NCI-H2171 treated with DMSO at 0.1 percent for 48 hours (cell line): ENCODE measurements at regions not wholly inside any gene's neighbourhood (a gene's known extent, or its start where the extent isn't known, plus 50 kb on each side); places are given as distances from the start of the nearest gene placed in this dataset.
A peak's percentile ranks its signal among the peaks of the same experiment; 100 is the strongest.
"Not testable (repeated sequence)": the region's sequence is repeated elsewhere in the genome, so short reads cannot be mapped to it uniquely, and the experiment has no call there.

Experiments
- DNase-seq: peaks from one replicate; lab custom pipeline; 2025; lab: John Stamatoyannopoulos, UW

- no peak for DNase-seq
These were observed 87.7 kb downstream of the IYD start for GRCh38 chr6:150456466-150456865.

- no peak for DNase-seq
These were observed 88.3 kb downstream of the IYD start for GRCh38 chr6:150456902-150457643.

DNA sequence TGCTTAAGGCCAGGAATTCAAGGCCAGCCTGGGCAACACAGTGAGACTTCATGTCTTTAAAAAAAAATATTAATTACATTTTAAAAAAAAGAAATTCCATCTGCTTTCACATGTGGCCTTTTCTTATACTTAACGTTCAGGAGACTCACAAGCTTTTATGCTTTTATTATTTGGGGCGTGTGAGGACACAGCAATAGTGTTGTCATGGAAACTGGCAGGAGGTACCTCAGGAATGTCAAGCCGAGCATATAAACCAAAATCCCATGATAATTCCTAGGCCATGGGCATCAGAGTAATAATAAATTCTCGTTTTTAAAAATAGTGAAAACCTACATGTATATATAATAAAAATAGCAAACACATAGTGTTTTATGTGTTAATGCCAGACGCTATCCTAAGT, 89.8 kb downstream of the IYD start:
- DNase-seq, result no peak

- no peak for DNase-seq
These were observed 95.0 kb downstream of the IYD start for GRCh38 chr6:150463852-150464251.

- DNase-seq, result no peak
These were observed 96.2 kb downstream of the IYD start for GRCh38 chr6:150464966-150465365.

DNA sequence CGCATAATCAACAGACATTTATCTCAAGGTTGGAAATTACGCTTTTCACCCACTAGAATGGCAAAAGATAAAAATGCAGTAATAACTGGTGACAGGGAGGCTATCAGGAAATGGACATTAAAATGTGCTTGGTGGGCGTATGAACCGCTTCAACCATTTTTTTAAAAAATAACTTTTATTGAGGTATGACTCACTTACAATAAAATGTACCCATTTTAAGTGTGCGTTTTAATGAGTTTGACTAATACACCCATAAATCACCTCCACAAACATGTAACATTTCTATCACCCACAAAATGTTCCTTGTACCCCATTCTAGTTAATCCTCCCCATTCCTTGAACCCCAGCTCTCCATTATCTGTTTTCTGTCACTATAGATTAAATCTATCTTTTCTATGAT, 96.8 kb downstream of the IYD start:
- DNase-seq, result no peak

GRCh38 chr6:150466196-150466595, 97.4 kb downstream of the IYD start:
- no peak for DNase-seq

DNA sequence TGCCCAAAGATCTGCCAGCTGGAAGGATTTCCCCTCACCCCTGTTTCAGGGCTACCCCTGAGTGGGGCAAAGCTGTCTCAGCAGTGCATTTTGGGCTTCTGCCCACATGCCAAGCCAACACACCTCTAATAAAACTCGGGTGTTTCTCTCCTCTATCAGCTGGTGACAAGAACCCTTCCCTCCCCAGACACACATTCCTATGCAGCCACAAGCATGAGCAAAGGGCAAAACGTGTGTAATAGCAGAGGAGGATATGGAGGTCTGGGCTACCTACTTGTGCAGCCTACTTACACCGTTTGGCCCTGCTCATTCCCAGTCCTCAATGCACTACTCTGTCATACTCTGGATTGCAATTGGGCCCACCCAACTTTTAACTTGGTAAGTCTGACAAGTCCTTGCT, 101.3 kb downstream of the IYD start:
- DNase-seq, result no peak

GRCh38 chr6:150470960-150471665, 102.3 kb downstream of the IYD start:
- no peak for DNase-seq

GRCh38 chr6:150478656-150479545, 110.1 kb downstream of the IYD start:
- DNase-seq, result no peak

DNA sequence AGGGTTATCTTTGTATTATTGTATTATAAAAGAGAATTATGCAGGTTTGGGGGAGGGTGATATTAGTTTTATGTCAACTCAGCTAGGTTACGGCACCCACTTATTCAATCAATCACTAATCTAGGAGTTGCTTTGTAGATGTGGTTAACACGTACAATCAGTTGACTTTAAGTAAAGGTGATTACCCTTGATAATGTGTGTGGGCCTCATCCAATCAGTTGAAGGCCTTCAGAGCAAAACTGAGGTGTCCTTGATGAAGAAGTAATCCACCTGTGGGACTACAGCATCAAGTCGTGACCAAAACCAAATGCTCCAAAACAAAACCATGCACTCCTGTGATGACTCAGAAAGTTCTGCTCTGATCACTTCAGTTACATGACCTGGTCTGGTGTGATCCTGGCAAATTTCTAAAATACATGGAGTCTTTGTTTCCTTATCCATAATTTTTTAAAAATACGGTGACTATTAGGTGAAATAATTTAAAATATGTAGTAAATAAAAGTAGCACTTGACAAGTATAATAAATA, 114.1 kb downstream of the IYD start:
- no peak for DNase-seq

GRCh38 chr6:150485161-150485958, 114.3 kb upstream of the PLEKHG1 start:
- DNase-seq, result no peak

DNA sequence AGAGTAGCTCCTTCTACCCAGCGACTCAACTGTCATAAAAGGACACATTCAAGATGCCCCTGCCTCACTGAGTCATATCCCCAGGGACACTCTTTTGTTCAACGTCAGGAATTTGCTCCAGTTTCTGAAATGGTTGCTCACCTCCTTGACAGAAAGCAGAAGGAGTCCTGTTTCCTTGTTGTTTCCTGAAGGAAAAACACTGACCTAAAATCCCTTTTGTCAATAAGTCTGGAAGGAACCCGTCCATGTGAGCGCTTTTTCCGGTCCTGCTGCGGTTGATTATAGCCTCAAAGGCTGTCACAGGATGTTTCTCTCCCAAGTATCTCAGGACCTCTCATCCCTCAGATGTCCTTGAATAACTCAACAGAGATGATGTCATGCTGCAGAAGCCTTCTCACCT, 113.6 kb upstream of the PLEKHG1 start:
- peak; percentile 36 for DNase-seq

GRCh38 chr6:150490586-150490985, 109.1 kb upstream of the PLEKHG1 start:
- DNase-seq, result no peak

DNA sequence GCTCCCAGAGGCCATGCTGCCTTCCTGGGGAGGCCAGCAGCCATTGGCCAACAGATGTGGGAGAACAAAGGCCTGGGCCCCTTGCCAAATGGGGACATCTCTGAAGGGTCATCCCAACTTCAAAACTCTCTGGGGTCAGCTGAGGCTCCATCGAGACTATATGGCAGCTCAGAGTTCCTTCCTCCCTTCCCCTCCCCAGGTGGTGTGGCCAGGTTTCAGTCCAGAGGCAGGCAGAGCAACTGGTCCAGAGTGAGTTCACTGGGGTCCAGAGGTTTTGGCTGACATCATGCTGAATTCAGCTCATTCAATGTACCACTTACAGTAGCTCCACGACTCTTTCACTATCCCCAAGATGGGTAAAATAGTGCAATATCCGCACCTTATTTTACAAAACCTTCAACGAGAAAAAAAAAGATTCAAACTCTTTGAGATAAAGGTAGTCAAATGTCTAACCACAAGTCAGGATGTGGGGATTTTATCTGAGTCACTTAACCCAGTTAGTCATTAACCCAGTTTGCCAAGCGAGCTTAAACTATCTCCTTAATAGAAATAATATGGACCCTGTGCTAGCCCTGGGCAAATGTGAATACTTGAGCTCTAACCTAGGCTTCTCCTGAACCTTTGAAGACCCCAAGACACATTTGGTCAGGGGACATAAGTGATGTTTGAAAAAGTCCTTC, 108.4 kb upstream of the PLEKHG1 start:
- DNase-seq, result no peak

GRCh38 chr6:150491811-150492172, 107.9 kb upstream of the PLEKHG1 start:
- DNase-seq, result no peak

- no peak for DNase-seq
These were observed 107.2 kb upstream of the PLEKHG1 start for GRCh38 chr6:150492507-150492906.

- no peak for DNase-seq
These were observed 106.7 kb upstream of the PLEKHG1 start for GRCh38 chr6:150492941-150493340.

DNA sequence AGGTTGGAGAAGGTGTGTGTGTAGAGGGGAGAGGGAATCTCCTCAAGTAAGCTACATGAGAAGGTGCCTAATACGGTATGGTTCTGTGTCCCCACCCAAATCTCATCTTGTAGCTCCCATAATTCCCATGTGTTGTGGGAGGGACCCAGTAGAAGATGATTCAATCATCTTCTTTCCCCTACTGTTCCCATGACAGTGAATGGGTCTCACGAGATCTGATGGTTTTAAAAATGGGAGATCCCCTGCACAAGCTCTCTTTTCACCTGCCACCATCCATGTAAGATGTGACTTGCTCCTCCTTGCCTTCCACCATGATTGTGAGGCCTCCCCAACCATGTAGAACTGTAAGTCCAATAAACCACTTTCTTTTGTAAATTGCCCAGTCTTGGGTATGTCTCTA, 106.1 kb upstream of the PLEKHG1 start:
- DNase-seq, result not testable (repeated sequence)

DNA sequence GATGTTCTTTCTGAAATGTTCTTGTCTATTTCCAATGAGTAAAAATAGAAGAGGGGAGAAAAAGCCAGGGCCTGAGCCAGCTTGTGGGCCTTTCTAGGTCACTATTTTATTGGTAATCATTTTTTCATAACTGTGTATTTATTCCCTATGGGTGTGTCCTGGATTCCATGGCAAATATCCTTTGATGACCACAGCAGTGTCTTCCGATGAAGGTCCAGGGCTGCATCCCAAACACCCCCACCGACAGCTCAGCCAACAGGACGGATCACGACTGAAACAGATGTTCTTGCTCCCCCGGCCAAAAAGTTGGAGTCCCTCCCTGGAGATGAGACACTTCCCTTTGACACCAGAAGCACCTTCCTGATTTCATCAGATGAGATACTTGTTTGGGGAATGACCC, 105.4 kb upstream of the PLEKHG1 start:
- no peak for DNase-seq

DNA sequence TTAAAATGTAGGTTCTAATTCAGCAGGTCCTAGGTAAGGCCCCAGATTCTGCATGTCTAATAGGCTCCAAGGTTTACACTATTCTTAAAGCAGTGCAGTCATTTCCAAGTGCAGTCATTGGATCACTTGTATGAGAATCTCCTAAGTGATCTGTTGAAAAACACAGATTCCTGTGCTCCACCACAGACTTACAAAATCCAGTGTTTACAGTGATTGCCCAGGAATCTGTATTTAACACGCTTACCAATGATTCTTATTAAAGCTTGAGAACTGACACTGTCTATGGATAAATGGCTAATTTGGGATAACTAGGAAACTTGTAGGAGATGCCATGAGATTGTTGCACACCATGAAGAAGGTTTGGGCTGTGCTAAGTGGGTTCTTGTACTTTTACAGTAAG, 104.6 kb upstream of the PLEKHG1 start:
- DNase-seq, result no peak
